Superior temporal gyrus (tissue), 1 donor: ENCODE measurements at regions not wholly inside any gene's neighbourhood (a gene's known extent, or its start where the extent isn't known, plus 50 kb on each side); places are given as distances from the start of the nearest gene placed in this dataset.
"Not testable (repeated sequence)": the region's sequence is repeated elsewhere in the genome, so short reads cannot be mapped to it uniquely, and the experiment has no call there.

Experiments
- DNase-seq: peaks from one replicate; pipeline ENCODE4 v3.0.0-alpha.2; 2016; ENCODE audit errors: extremely low spot score

DNA sequence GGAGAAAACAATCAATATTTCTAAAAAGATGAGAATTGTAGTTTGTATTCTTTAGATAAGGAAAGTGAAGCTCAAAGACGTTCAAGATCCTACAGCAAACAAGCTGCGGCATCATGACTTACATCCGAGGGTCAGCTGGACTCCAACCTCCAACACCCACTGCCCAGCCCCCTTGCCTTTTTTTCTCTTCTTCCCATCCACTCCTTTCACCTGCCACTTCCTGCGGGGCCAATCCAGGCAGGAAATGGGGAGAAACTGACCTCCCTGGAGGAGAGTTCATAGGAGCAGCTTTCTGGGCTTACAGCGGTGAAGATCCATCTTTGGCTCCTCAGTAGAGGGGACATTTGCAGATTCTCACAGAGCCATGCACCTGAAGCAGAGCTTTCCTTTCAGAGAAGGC lies 361.5 kb downstream of the PTPRU start:
- DNase-seq, result no peak

DNA sequence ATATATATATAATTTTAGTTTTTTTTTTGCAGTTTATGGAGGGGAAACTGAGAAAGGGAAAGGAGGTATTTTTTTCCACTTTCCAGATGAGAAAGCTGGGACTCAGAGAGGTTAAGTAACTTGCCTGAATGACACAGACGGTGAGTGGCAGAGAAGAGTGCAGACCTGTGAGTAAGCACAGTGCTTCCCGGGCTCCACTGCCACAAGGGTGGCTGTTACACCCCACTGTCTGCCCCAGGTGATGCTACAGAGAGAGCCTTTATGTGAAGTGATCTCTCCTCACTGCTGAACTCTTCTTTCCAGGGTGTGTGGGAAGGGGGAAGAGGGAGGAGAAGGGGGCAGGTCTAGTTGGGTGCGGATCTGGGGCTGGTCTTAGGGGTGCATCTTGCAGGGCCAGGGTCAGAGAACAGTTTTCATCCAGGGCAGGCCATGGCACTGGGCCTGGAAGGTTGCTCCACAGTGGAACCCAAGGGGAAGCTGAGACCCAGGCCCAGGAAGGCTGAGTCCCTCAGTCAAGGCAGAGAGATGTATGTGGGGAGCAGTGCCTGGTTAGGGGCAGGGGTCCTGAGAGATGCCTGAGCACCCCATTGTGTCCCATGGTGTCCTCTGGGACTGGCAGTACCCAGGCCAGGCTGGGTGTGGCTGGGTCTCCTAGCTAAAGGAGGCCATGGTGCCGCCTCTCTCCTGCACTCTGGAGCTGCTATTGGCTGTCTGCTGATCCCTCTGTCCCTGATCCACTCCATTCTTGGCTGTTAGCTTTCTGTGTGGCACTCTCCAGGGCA lies 357.5 kb downstream of the PTPRU start:
- no peak for DNase-seq

DNA sequence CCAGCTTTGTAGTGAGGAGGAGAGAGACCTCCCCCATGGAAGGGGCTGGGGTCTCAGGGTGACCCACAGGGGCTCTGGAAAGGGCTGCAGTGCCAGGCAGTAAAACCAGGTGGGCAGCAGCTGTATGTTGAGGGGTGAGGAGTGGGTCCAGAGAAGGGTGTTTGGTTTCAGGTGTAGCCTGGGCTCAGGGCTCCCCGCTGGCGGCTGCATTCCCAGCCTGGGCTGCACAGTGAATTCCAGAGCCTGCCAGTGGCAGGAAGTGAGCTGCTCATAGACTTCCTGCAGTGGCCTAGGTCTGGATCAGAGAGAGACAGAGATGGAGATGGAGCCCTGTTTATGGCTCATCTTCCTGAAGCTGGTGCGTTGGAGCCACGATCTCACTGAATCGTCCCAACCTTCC lies 356.4 kb downstream of the PTPRU start:
- no peak for DNase-seq

DNA sequence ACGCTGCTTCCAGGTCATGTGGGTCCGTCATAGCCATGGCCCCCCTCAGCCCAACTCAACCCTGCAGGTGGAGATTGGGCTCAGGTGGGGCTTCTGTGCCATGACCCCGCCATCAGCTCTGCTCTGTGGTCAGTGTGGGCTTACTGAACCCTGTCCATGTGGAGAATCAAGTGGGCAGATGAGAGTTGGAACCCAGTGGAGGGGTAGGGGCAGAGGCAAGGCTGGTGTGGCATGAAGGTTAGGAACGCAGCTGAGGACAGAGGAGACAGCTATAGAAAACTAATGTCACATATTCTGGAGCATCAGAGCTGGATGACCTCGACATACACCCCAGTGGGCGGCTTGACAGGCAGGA lies 355.9 kb downstream of the PTPRU start:
- DNase-seq, result no peak

DNA sequence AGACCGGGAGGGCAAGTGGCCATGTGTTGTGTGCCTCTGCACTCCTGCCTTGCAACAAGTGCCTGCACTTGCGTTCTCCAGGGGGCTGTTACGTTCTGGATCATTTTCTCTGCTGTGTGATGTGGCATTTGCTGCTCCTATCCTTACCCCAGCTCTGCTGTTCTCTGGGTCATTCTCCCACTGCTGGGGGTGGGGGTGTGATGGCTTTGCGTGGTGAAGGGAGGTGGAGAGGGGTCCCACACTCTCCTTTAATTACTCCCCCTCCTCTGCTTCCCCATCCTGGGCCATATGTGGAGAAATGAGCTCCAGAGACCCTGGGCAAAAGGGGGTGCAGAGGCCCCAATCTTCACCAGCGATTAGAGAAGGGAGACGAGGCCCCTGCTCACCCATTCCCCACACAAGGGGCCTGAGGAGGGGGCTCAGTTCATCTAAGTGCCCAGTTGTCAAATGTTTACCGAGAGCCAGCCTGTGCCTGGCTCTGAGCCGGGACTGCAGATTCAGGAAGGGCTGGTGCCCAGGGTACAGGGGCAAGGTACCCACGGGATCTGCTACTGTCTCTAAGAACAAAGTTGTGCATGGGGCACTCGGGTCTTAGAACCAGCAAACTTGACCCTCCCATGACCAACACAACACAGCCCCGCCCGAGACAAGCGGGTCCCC lies 355.4 kb downstream of the PTPRU start:
- no peak for DNase-seq

DNA sequence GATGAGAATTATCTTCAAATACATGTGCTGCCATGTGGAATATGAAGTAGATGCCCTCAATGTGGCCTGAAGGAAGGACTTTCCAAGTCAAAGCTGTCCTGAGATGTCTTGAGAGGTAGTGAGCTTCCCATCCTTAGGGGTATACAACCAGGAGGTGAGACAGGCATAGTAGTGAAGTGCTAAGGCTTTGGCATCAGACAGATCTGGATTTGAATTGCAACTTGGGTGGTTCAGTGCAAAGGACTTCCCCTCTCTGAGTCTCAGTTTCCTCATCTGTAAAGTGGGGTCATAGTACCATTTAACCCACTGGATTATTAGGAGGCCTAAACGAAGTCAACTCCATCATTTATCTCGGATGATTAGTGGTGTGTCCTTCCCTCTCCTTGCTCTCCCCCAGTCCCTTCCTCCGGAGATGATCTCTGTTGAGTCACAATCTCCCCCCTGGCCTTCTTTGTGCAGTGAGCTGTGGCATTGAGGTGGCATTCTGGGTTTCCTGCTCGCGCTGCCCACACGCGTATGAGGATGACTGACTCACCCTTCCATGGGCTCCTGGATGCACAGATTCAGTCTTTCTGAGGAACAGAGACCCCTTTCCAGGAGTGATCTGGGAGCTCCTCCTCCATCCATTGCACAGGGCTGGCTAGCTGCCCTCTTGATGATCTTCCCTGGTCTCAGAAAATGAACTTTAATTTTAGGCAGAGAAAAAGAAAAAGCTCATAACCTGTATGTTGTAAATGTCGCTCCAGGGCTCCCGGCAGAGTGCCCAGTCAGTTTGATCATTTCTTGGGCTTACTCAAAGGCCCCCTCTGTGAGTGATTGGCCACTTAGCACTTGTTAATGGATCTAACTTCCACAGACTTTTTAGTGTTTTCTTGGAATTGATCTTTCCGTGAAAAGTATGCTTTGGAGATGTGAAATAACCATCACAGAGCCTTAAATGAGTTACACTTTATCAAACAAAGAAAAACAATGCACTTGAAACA lies 354.6 kb downstream of the PTPRU start:
- DNase-seq, result no peak

DNA sequence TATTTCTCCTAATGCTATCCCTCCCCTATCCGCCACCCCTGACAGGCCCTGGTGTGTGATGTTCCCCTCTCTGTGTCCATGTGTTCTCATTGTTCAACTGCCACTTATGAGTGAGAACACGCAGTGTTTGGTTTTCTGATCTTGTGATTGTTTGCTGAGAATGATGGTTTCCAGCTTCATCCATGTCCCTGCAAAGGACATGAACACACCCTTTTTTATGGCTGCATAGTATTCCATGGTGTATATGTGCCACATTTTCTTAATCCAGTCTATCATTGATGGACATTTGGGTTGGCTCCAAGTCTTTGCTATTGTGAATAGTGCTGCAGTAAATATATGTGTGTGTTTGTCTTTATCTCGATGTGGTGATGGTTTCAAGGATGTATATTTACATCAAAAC lies 353.4 kb downstream of the PTPRU start:
- DNase-seq, result not testable (repeated sequence)

DNA sequence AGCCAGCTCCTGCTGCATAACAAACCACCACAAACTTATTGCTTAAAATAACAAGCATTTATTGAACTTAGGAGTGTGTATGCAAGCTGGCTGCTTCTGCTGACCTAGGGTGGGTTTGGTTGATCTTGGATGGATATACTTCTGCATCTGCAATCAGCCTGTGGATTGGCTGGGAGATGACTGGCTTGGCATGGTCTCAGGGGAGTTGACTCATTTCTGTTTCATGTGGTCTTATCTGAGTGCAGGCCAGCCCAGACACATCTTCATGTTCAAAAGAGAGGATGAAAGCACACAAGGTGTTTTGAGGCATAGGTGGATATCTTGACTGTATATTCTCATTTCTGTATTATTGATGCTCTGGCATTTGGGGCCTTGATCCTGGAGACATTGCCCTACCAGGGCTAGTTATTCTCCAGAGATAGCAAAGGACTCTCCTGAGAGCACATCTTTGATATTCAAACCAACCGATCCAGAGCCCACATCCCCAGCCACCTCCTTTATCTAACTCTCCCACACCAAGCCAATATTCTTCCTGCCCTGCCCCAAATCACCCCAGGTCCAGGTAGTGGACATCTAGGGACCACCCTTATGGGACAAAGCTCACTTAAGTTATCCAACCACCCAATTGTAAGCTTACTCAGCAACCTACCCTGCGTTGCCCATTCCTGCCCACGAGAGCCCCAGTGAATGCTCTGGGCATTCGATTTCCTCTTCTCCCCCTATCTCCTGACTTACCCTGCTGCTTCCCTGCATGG lies 350.8 kb downstream of the PTPRU start:
- DNase-seq, result no peak

DNA sequence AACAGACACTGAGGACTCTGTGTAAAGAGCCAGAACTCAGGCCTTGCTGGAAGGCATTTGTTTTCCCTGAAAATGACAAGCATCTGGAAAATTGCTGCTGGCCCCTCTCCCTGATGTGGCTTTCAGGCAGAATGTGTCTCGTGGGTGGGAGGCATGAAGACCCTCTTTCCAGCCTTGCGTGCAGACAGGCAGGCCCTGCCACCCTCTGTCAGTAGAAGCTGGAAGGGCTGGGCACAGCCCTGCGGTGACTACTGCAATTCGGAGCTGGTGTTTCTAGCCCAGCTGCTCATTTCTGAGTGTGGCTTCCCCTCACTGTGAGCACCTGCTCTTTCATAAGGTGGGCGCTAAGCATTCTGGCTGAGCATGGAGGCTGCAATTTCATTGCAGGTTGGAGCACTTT lies 349.9 kb downstream of the PTPRU start:
- DNase-seq, result no peak

DNA sequence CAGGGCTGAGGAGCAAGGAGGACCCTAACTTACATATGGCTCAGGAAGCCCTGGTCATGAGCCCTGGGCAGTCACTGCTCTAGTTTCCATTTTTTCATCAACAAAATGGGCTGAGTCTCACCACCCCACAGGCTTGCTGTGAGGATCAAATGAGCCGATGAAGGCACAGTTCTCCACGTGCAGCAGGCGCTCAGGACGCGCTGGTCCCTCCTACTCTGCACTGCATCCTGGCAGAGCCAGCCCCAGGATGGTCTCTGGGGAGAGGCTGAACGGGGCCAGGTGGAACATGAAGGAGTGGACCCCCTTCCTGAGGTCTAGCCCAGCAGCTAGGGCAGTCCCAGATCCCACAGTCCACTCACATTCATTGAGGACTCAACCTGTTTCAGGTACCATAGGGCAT lies 349.3 kb downstream of the PTPRU start:
- DNase-seq, result no peak

DNA sequence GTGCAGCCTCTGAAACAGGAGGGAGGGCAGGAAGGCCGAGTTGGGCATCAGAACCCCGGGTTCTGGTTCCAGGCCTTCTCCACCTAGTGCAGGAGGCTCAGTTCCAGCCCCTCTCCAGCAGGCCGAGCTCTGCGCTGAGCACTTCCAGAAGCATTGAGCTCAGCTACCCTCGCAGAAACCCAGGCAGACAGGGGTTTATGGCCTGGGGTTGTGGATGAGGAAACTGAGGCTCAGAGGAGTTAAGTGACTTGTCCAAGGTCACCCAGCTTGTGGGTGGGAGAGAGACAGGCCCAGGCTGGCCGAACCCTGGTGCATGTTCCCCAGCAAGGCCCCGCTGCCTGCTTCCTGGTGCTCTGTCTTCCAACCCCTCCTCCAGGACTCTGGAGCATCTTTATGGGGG lies 348.9 kb downstream of the PTPRU start:
- DNase-seq, result no peak

DNA sequence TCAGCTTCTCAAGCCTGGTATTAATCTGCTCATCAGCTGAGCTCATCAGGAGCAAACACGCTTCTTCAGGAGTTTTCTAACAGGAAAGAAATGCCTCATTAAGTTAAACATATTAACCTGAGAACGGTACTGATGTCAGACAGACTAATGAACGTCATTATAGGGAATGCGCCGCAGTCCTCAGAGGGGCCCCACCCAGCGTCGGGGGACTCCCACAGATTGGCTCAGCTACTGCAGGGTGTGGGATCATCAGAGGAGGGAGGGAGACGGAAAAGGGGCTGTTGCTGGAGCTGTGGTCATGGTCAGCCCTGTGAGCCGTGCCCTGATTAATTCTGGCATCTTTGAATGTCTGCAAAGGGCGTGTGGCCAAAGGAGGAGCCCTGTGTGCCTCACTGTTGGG lies 348.5 kb downstream of the PTPRU start:
- DNase-seq, result no peak

DNA sequence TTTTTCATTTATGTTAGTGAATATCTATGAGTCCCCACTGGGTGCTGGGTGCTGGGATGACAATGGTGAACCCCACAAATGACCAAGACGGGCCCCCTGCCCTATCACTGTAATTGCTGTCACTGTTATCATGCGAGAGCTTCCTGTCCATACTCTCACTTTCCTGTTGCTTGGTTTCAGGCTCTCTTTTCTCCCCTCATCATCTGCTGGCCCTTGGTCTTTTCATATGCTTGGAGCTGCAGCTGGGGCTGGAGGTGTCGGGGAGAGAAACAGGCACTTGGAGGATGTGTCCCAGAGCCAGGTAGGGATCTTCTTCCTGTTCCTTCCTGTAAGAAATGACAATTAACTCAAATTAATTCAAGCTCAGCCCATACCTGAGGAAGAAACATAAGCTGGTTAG lies 348.0 kb downstream of the PTPRU start:
- DNase-seq, result no peak

DNA sequence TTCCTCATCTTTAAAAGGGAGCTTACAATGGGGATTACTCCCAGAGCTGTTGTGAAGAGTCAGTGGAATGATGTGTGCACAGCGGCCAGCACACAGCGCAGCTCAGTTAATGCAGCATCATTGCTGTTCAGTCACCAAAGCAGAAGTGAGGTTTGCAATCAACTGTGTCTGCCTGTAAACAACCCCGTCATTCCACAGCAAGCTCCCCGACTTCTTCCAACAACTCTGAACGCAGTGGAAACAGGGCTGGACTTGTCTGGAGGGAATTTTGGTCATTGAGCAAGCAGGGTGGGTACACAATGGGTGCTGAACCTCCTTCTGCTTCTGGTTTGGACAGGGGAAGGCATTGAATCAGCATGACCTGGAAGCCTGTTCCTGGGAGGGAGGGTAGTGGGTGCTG lies 347.4 kb downstream of the PTPRU start:
- no peak for DNase-seq

DNA sequence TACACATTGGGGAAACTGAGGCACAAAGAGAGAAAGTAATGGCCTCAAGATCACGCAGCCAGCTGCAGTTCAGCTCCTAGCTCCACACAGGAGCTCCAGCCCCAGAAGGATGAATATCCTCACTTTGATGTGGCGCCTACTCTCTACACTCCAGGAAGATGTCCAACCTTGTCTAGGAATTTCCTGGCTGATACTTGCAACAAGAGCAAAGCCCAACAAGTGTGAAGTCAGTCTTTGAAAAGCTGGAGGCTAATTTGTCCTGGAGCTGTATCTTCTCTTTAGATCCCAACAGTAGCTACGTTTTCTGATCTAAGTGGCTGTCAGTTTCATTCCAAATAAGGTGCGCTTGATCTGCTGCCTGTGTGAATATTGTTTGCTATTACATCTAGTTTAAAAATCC lies 344.9 kb downstream of the PTPRU start:
- DNase-seq, result no peak

DNA sequence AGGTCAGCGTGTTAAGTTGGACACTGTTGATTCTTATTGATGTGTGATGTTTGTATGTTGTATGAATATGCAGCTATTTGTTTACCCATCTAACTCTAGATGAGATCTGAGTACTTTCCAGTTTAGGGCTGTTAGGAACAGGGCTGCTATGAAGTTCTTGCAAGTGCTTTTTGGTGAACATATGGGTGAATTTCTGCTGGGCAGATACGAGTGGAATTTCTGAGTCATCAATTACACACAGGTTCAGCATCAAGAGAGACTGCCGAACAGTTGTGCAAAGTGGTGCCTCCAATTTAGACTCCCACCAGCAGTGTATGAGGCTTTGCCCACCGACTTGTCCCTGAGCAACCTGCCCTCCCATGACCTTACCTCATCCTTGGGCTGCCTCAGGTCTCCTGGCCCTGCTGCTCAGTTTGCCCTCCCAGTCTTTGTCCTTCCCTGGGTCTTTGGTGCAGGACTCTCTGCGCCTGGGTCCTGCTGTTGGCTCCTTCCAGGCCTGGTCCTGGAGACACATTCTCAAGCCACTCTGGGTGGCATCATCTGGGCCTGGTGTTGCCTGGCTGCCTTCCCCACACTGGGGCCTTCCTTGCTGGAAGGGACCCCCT lies 343.6 kb downstream of the PTPRU start:
- DNase-seq, result peak; percentile 16

DNA sequence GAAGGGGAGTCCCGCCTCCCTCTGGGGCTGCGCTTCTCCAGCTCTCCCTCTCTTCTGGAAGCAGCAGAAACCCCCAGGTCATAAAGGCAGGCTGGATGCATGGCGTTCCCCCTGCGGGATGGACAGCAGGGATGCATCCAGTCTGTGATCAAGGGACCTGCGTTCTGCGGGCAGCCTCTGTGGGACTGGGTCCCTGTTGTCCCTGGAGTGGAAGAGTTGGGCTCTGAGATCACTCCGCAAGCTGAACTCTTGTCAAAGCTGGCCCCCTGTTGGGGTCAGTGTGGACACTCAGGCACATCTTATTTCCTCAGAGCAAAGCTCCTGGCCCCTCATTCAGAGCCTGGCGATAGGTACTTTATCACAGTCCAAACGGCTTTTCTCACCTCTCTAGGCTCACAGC lies 341.2 kb downstream of the PTPRU start:
- no peak for DNase-seq

DNA sequence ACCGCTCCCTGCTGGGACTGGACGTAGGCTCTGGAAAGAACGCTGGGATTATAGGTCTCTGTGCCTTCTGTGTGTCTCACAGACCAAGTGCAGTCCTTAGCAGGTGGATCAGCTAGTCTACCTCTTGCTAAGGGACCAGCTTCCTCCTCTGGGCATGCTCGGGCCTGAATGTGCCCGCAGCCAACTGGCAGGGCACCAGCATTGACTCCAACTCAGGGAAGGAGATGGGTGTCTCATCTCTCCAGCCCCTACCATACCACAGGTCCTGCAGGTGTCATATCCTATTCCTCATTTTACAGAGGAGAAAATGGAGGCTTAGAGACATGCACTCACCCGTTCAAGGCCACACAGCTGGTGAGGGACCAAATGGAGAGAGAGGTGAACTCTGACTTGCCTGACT lies 340.2 kb downstream of the PTPRU start:
- DNase-seq, result no peak

DNA sequence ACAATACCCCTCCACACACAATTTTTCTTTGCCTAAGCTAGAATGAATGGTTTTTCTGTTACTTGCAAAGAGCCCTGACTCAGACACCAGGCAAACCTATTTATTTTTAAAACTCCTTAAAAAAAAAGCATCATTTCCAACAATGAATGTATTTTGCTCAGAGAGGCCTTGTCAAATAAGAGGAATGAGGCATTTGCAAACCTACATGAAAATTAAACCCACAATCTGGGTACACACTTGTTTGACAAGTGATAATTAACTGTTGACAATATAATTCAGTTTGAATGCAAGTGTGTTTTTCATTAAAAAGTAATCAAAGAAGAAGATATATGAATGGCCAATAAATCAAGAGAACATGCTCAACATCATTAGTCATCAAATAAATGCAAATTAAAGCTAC lies 339.5 kb downstream of the PTPRU start:
- DNase-seq, result no peak

DNA sequence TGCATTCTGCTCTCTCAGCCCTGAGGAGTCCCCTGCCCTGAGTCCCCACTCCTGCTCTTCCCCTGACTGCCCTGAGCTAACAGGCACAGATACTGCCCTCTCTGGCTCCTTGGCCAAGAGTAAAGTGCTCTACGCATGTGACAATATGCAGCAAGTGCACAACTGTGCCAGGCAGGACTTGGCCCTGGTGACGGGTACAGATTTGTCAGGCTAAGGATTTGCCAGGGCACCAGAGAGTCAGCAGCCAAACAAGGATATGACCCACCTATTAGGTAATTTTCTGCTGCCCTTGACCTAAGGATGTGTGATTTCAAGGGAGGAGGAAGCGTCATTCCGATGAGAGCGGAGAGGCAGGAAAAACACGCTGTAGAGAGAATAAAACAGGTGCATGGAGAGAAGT lies 339.0 kb downstream of the PTPRU start:
- no peak for DNase-seq

DNA sequence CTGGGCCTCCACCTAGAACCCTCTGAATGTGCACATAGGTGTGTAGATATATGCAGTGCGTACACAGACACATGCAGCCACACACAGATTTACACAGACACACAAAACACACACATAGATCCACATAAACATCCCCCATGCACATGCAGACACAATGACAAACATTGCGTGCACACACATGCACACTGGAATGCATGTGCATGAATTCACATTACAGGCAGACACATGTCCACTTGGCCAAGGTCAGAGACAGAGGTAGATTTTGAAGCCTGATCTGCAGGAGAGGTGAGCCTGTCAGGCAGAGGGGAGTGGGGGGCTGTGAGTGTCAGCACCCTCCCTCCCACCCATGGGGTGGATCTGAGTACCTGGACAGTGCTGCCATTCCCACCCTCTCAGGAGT lies 338.5 kb downstream of the PTPRU start:
- DNase-seq, result no peak
